Neural cell (in vitro differentiated cells): ENCODE measurements at regions not wholly inside any gene's neighbourhood (a gene's known extent, or its start where the extent isn't known, plus 50 kb on each side); places are given as distances from the start of the nearest gene placed in this dataset.

Experiments used
- EP300 ChIP-seq: fragments of 450-650 bp; conservative IDR thresholded peaks from 2 replicates; pipeline ENCODE4 v1.6.1; 2014; ENCODE audit warnings: antibody characterized with exemption, mild to moderate bottlenecking, moderate library complexity; ENCODE audit not compliant: poor library complexity, severe bottlenecking
- MXI1 ChIP-seq: fragments of 450-650 bp; conservative IDR thresholded peaks from 2 replicates; pipeline ENCODE4 v1.6.1; 2014; ENCODE audit warnings: antibody characterized with exemption, mild to moderate bottlenecking; ENCODE audit not compliant: poor library complexity, severe bottlenecking
- POLR2AphosphoS5 ChIP-seq: IDR thresholded peaks from 2 replicates; pipeline ENCODE4 v1.6.1; 2012
- TAF1 ChIP-seq: IDR thresholded peaks from 2 replicates; pipeline ENCODE4 v1.6.1; 2012; ENCODE audit warnings: low read depth
- TF ChIP-seq, protein P1 (sequence below): fragments of 450-650 bp; IDR thresholded peaks from 2 replicates; pipeline ENCODE4 v1.5.1; 2014; ENCODE audit warnings: antibody characterized with exemption, mild to moderate bottlenecking, moderate library complexity; ENCODE audit not compliant: poor library complexity, severe bottlenecking
- TF ChIP-seq, protein P2 (sequence below): IDR thresholded peaks from 2 replicates; pipeline ENCODE4 v1.6.1; 2012; ENCODE audit warnings: borderline replicate concordance

DNA sequence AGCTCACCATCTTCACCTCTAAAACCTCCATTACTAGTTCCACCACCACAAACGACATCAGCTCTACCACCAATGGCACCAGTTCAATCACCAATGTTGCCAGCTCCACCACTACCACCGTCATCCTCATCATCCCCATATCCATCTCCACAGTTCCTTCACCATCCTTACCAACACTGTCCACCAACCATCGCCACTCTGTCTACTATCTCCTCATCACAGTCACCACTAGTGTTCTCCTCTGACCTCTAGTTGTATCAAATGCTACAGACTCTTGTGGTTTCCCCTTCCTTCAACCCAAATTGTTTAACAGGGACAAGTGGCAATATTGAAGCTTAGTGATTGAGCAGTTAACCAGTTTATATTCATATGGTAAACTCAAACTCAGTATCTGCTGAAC, 182.6 kb downstream of the CAAP1 start:
- TF ChIP-seq MXI1, result no peak
- TF ChIP-seq, protein P1, sequence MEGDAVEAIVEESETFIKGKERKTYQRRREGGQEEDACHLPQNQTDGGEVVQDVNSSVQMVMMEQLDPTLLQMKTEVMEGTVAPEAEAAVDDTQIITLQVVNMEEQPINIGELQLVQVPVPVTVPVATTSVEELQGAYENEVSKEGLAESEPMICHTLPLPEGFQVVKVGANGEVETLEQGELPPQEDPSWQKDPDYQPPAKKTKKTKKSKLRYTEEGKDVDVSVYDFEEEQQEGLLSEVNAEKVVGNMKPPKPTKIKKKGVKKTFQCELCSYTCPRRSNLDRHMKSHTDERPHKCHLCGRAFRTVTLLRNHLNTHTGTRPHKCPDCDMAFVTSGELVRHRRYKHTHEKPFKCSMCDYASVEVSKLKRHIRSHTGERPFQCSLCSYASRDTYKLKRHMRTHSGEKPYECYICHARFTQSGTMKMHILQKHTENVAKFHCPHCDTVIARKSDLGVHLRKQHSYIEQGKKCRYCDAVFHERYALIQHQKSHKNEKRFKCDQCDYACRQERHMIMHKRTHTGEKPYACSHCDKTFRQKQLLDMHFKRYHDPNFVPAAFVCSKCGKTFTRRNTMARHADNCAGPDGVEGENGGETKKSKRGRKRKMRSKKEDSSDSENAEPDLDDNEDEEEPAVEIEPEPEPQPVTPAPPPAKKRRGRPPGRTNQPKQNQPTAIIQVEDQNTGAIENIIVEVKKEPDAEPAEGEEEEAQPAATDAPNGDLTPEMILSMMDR, result no peak
- TF ChIP-seq, protein P2, sequence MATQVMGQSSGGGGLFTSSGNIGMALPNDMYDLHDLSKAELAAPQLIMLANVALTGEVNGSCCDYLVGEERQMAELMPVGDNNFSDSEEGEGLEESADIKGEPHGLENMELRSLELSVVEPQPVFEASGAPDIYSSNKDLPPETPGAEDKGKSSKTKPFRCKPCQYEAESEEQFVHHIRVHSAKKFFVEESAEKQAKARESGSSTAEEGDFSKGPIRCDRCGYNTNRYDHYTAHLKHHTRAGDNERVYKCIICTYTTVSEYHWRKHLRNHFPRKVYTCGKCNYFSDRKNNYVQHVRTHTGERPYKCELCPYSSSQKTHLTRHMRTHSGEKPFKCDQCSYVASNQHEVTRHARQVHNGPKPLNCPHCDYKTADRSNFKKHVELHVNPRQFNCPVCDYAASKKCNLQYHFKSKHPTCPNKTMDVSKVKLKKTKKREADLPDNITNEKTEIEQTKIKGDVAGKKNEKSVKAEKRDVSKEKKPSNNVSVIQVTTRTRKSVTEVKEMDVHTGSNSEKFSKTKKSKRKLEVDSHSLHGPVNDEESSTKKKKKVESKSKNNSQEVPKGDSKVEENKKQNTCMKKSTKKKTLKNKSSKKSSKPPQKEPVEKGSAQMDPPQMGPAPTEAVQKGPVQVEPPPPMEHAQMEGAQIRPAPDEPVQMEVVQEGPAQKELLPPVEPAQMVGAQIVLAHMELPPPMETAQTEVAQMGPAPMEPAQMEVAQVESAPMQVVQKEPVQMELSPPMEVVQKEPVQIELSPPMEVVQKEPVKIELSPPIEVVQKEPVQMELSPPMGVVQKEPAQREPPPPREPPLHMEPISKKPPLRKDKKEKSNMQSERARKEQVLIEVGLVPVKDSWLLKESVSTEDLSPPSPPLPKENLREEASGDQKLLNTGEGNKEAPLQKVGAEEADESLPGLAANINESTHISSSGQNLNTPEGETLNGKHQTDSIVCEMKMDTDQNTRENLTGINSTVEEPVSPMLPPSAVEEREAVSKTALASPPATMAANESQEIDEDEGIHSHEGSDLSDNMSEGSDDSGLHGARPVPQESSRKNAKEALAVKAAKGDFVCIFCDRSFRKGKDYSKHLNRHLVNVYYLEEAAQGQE, result no peak
- no peak for TF ChIP-seq TAF1
- TF ChIP-seq EP300, result no peak
- TF ChIP-seq POLR2AphosphoS5, result no peak
